B cell (primary cell): ENCODE measurements at regions not wholly inside any gene's neighbourhood (a gene's known extent, or its start where the extent isn't known, plus 50 kb on each side); places are given as distances from the start of the nearest gene placed in this dataset.

Source experiments
- ATAC-seq: fragments of 200-7000 bp; cut with Tn5 transposase; one replicate; pipeline ENCODE4 v1.10.0; 2021; ENCODE audit warnings: low read depth, mild to moderate bottlenecking, moderate number of reproducible peaks, moderate library complexity
- CTCF ChIA-PET: fragments of 350-600 bp; sonication (Branson Sonifier 250); formaldehyde crosslinking; loops from one replicate; lab custom pipeline; 2021; ENCODE audit warnings: antibody characterized with exemption, inconsistent platforms; lab: Charles Lee
- POLR2A ChIA-PET: fragments of 350-600 bp; sonication (Branson Sonifier 250); formaldehyde crosslinking; loops from one replicate; lab custom pipeline; 2021; ENCODE audit warnings: antibody characterized with exemption; lab: Charles Lee
- DNase-seq: peaks from one replicate; pipeline ENCODE4 v3.0.0; 2013
- H2AFZ ChIP-seq: 2 replicates; pipeline ENCODE4 v1.6.1; 2012; ENCODE audit warnings: mild to moderate bottlenecking, low read depth, low read length; ENCODE audit not compliant: insufficient read depth, poor library complexity, severe bottlenecking
- H3K27ac ChIP-seq, 2 donors: 1 replicate in 1 of 2; 2 replicates in 1 of 2; pipeline ENCODE4 v1.5.1; 2012 to 2013; ENCODE audit warnings: low read length in 2 of 2, mild to moderate bottlenecking in 2 of 2, moderate library complexity in 1 of 2
- H3K27me3 ChIP-seq, 4 experiments: fragments of 200-600 bp in 1 of 4; sonication (generic) in 1 of 4; replicated peaks in 1 of 4; 1 replicate in 2 of 4; 2 replicates in 2 of 4; pipeline versions ENCODE4 v1.6.1 to v1.7.0; 2013 to 2016; ENCODE audit warnings: low read length in 3 of 4, mild to moderate bottlenecking in 2 of 4, mixed read lengths in 1 of 4, moderate library complexity in 1 of 4; ENCODE audit not compliant: insufficient read depth in 4 of 4, control insufficient read depth in 3 of 4; ENCODE audit errors: control extremely low read depth in 1 of 4
- H3K36me3 ChIP-seq, 2 experiments: replicated peaks in 1 of 2; 1 replicate in 1 of 2; 2 replicates in 1 of 2; pipeline versions ENCODE4 v1.6.1 to v1.7.1; 2013; ENCODE audit warnings: low read length in 1 of 2; ENCODE audit not compliant: insufficient read depth in 2 of 2, control insufficient read depth in 1 of 2; ENCODE audit errors: control extremely low read depth in 1 of 2, extremely low read depth in 1 of 2
- H3K4me1 ChIP-seq, 2 donors: fragments of 200-600 bp in 1 of 2; sonication (generic) in 1 of 2; 1 replicate in 1 of 2; 2 replicates in 1 of 2; pipeline versions ENCODE4 v1.5.1 to v1.6.1; 2013 to 2017; ENCODE audit warnings: low read length in 2 of 2; ENCODE audit not compliant: control insufficient read depth in 2 of 2, insufficient read depth in 2 of 2
- H3K4me2 ChIP-seq: replicated peaks from 2 replicates; pipeline ENCODE3; 2012; ENCODE audit warnings: mild to moderate bottlenecking, low read depth, low read length; ENCODE audit not compliant: poor library complexity, severe bottlenecking
- H3K4me3 ChIP-seq, 5 experiments: fragments of 200-600 bp in 1 of 5; sonication (generic) in 1 of 5; 1 replicate in 3 of 5; 2 replicates in 2 of 5; pipeline versions ENCODE4 v1.5.1 to v1.7.0; 2011 to 2016; ENCODE audit warnings: low read length in 4 of 5, mild to moderate bottlenecking in 4 of 5, low read depth in 2 of 5, control low read depth in 1 of 5, moderate library complexity in 1 of 5; ENCODE audit not compliant: insufficient read depth in 1 of 5; ENCODE audit errors: control extremely low read depth in 1 of 5, extremely low read depth in 1 of 5
- H3K79me2 ChIP-seq: fragments of 200-600 bp; sonication (generic); one replicate; pipeline ENCODE4 v1.6.0; 2016; ENCODE audit warnings: low read length; ENCODE audit not compliant: control insufficient read depth, insufficient read depth
- H3K9ac ChIP-seq: fragments of 200-600 bp; sonication (generic); 2 replicates; pipeline ENCODE4 v1.6.1; 2017; ENCODE audit warnings: mild to moderate bottlenecking, low read length, moderate library complexity
- H3K9me3 ChIP-seq, 3 donors: one replicate each; pipeline versions ENCODE4 v1.6.1 to v1.7.1; 2013; ENCODE audit warnings: low read length in 2 of 3; ENCODE audit not compliant: control insufficient read depth in 2 of 3, insufficient read depth in 1 of 3; ENCODE audit errors: control extremely low read depth in 1 of 3
- H4K20me1 ChIP-seq: 2 replicates; pipeline ENCODE4 v1.6.0; 2012; ENCODE audit warnings: mild to moderate bottlenecking, low read length; ENCODE audit not compliant: insufficient read depth, control insufficient read depth, poor library complexity, severe bottlenecking
- H3K27ac Mint-ChIP-seq: one replicate; pipeline ENCODE4 v1.8.0; 2021; ENCODE audit warnings: mixed read lengths
- H3K27me3 Mint-ChIP-seq: one replicate; pipeline ENCODE4 v1.8.0; 2021; ENCODE audit warnings: mixed read lengths
- H3K4me1 Mint-ChIP-seq: one replicate; pipeline ENCODE4 v1.8.0; 2021; ENCODE audit warnings: mixed read lengths
- H3K4me3 Mint-ChIP-seq: one replicate; pipeline ENCODE4 v1.8.0; 2021; ENCODE audit warnings: mixed read lengths
- H3K9me3 Mint-ChIP-seq: one replicate; pipeline ENCODE4 v1.8.0; 2022; ENCODE audit warnings: mixed read lengths; ENCODE audit not compliant: insufficient read depth
- CTCF ChIP-seq: fragments of 200-600 bp; IDR thresholded peaks from one replicate; pipeline ENCODE4 v1.8.0; 2022; ENCODE audit warnings: antibody characterized with exemption, mild to moderate bottlenecking
- EZH2 ChIP-seq: IDR thresholded peaks from 2 replicates; pipeline ENCODE4 v1.6.1; 2012; ENCODE audit warnings: borderline replicate concordance, low read depth, mild to moderate bottlenecking, moderate library complexity, low read length; ENCODE audit not compliant: insufficient read depth, poor library complexity, severe bottlenecking
- WGBS: methylation state at CpG from one replicate; pipeline ENCODE4 v1.1.5; 2013; ENCODE audit warnings: missing lambda C conversion rate; ENCODE audit not compliant: insufficient coverage; 5-methylcytosine and 5-hydroxymethylcytosine counted together
- intact Hi-C: fragments of 100-400 bp; cut with micrococcal nuclease; formaldehyde crosslinking; loops from one replicate; pipeline ENCODE4 v1.10.0; 2022

GRCh38 chr16:79286646-79287423, 313.7 kb downstream of the MAF start:
- CTCF ChIA-PET = no interaction called here
- no peak overlapping the region for H3K27ac Mint-ChIP-seq
- no peaks in the 10 kb centered on the region for H4K20me1 ChIP-seq
- H3K4me1 Mint-ChIP-seq = peaks cover 33% of the 10 kb centered on the region
- ATAC-seq = peak; percentile 81
- H3K27me3 Mint-ChIP-seq = peaks cover 52% of the 10 kb centered on the region
- peaks cover 0 to 58% (median 19%) of the 10 kb centered on the region in 4 experiments for H3K27me3 ChIP-seq
- WGBS = 37% methylated on average over 18 of the region's 22 CpGs
- intact Hi-C loops = no loop called here
- POLR2A ChIA-PET = no interaction called here
- no peaks in the 10 kb centered on the region for H3K36me3 ChIP-seq
- H3K27ac ChIP-seq = no peak overlapping the region
- no peak overlapping the region for H3K9ac ChIP-seq
- peaks cover 31 to 33% of the 10 kb centered on the region in 2 donors for H3K4me1 ChIP-seq
- no peaks in the 10 kb centered on the region for H3K79me2 ChIP-seq
- H3K4me3 Mint-ChIP-seq = peak overlapping the region; percentile 49
- no peaks in the 10 kb centered on the region for H3K9me3 Mint-ChIP-seq
- TF ChIP-seq EZH2 (no peak), CTCF (no peak)
- peak overlapping the region; percentile 58 for H3K4me2 ChIP-seq
- H3K9me3 ChIP-seq = no peaks in the 10 kb centered on the region
- peak; percentile 68 for DNase-seq
- no peak overlapping the region for H2AFZ ChIP-seq
- H3K4me3 ChIP-seq = peak overlapping the region in 1 of 5 experiments; percentile 1

GRCh38 chr16:79284766-79285165, 315.8 kb downstream of the MAF start:
- Histone ChIP-seq H2AFZ (no peak overlapping the region), H3K9me3 (no peaks in the 10 kb centered on the region), H3K9ac (no peak overlapping the region), H3K27me3 (peaks cover 0 to 55% (median 22%) of the 10 kb centered on the region in 4 experiments), H3K4me3 (no peak overlapping the region), H3K4me2 (no peak overlapping the region), H4K20me1 (no peaks in the 10 kb centered on the region), H3K79me2 (no peaks in the 10 kb centered on the region), H3K27ac (no peak overlapping the region), H3K36me3 (no peaks in the 10 kb centered on the region), H3K4me1 (peaks cover 31 to 33% of the 10 kb centered on the region in 2 donors)
- H3K9me3 Mint-ChIP-seq = no peaks in the 10 kb centered on the region
- DNase-seq (no peak), ATAC-seq (no peak)
- ChIA-PET POLR2A (no interaction called here), CTCF (no interaction called here)
- 83% methylated on average over 1 of the region's 7 CpGs for WGBS
- H3K4me1 Mint-ChIP-seq = peaks cover 33% of the 10 kb centered on the region
- no peak overlapping the region for H3K27ac Mint-ChIP-seq
- H3K4me3 Mint-ChIP-seq = no peak overlapping the region
- no peak for TF ChIP-seq EZH2
- peaks cover 42% of the 10 kb centered on the region for H3K27me3 Mint-ChIP-seq
- intact Hi-C loops = no loop called here
